PFSK-1 (cell line): ENCODE measurements at regions not wholly inside any gene's neighbourhood (a gene's known extent, or its start where the extent isn't known, plus 50 kb on each side); places are given as distances from the start of the nearest gene placed in this dataset.

Source experiments
- TAF1 ChIP-seq: IDR thresholded peaks from 2 replicates; pipeline ENCODE4 v1.6.1; 2012; ENCODE audit warnings: low read length, control low read depth, borderline replicate concordance; ENCODE audit not compliant: insufficient read depth
- TF ChIP-seq, protein P1 (sequence below), 2 experiments: IDR thresholded peaks; 2 replicates each; pipeline versions ENCODE4 v1.6.1 to v1.8.0; 2011 to 2012; ENCODE audit warnings: low read depth in 2 of 2, low read length in 2 of 2, control low read depth in 1 of 2, inconsistent platforms in 1 of 2, mild to moderate bottlenecking in 1 of 2, moderate library complexity in 1 of 2; ENCODE audit not compliant: insufficient read depth in 1 of 2

DNA sequence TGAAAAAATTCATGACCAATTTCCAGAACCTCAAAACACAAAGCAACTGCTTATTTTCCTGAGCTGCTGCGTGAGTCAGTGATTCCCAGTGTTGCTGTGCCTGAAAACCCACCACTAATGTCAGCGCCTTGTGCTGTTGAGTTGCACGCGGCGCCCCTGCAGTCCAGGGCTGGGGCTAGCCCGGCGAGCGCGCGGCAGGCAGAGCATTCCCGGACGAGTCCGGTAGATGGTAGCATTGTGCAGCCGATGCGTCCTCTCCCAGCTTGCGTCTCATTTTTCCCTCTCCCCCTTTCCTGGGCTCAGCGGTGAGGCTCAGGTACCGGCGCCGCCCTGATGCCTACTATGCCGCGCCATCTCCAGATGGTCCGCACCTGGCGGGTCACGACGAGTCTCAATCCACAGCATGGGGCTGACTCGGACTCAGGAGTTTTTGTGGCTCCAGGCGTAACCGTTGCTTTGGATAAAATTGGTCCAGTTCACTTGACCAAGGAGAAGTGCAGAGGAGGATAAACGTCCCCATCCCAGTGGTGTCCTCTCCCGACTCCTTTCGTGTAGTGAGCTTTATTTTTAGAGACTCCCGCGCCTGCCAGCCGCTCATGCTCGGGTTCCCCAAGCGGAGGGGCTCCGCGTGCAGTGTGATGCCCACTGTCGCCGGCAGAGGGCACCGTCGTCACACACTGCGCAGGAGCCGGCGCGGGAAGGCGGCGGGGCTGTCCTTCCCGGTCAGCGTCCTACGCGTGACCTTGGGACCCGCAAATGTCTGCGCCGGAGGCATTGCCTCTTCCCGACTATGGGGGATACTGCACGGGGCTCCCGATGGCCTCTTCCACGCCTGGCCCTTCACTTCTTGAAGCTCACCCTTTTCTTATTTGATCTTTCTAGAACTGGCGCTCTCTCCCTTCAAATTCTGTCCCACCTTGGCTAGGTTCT, 53.6 kb upstream of the IGFBP7 start:
- TF ChIP-seq TAF1, result no peak
- TF ChIP-seq, protein P1, sequence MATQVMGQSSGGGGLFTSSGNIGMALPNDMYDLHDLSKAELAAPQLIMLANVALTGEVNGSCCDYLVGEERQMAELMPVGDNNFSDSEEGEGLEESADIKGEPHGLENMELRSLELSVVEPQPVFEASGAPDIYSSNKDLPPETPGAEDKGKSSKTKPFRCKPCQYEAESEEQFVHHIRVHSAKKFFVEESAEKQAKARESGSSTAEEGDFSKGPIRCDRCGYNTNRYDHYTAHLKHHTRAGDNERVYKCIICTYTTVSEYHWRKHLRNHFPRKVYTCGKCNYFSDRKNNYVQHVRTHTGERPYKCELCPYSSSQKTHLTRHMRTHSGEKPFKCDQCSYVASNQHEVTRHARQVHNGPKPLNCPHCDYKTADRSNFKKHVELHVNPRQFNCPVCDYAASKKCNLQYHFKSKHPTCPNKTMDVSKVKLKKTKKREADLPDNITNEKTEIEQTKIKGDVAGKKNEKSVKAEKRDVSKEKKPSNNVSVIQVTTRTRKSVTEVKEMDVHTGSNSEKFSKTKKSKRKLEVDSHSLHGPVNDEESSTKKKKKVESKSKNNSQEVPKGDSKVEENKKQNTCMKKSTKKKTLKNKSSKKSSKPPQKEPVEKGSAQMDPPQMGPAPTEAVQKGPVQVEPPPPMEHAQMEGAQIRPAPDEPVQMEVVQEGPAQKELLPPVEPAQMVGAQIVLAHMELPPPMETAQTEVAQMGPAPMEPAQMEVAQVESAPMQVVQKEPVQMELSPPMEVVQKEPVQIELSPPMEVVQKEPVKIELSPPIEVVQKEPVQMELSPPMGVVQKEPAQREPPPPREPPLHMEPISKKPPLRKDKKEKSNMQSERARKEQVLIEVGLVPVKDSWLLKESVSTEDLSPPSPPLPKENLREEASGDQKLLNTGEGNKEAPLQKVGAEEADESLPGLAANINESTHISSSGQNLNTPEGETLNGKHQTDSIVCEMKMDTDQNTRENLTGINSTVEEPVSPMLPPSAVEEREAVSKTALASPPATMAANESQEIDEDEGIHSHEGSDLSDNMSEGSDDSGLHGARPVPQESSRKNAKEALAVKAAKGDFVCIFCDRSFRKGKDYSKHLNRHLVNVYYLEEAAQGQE (IDR thresholded peaks at IDR 0.05; ENCODE audit: insufficient read depth in 1 of 2, low read depth in 2 of 2, low read length in 2 of 2), result no peak
